GM18517 (cell line): ENCODE measurements at regions not wholly inside any gene's neighbourhood (a gene's known extent, or its start where the extent isn't known, plus 50 kb on each side); places are given as distances from the start of the nearest gene placed in this dataset.
A peak's percentile ranks its signal among the peaks of the same experiment; 100 is the strongest.

Source experiments
- ATAC-seq: cut with Tn5 transposase; IDR thresholded peaks from one replicate; pipeline ENCODE4 v1.9.1; 2021; ENCODE audit warnings: mild to moderate bottlenecking, moderate library complexity; ENCODE audit not compliant: unreplicated experiment

GRCh38 chr7:31398815-31399214, 58.3 kb upstream of the NEUROD6 start:
- ATAC-seq, result no peak

GRCh38 chr7:31407178-31407676, 66.7 kb upstream of the NEUROD6 start:
- ATAC-seq, result no peak

- ATAC-seq, result no peak
These were observed 67.7 kb upstream of the NEUROD6 start for GRCh38 chr7:31408140-31408729.

- ATAC-seq, result no peak
These were observed 69.7 kb upstream of the NEUROD6 start for GRCh38 chr7:31410265-31410664.

- no peak for ATAC-seq
These were observed 70.9 kb upstream of the NEUROD6 start for GRCh38 chr7:31411416-31411815.

GRCh38 chr7:31413766-31414165, 73.2 kb upstream of the NEUROD6 start:
- ATAC-seq, result no peak

GRCh38 chr7:31416381-31416870, 75.9 kb upstream of the NEUROD6 start:
- ATAC-seq, result no peak

- no peak for ATAC-seq
These were observed 78.4 kb upstream of the NEUROD6 start for GRCh38 chr7:31418928-31419327.

GRCh38 chr7:31419505-31420055, 79.1 kb upstream of the NEUROD6 start:
- no peak for ATAC-seq

GRCh38 chr7:31420948-31421347, 80.4 kb upstream of the NEUROD6 start:
- ATAC-seq, result no peak

GRCh38 chr7:31421607-31422006, 81.1 kb upstream of the NEUROD6 start:
- no peak for ATAC-seq

GRCh38 chr7:31423994-31424393, 83.5 kb upstream of the NEUROD6 start:
- no peak for ATAC-seq

GRCh38 chr7:31432176-31432575, 81.7 kb upstream of the ITPRID1 start:
- ATAC-seq, result no peak

GRCh38 chr7:31432836-31433340, 81.0 kb upstream of the ITPRID1 start:
- ATAC-seq, result no peak

GRCh38 chr7:31437250-31437865, 76.5 kb upstream of the ITPRID1 start:
- ATAC-seq, result no peak

- no peak for ATAC-seq
These were observed 74.7 kb upstream of the ITPRID1 start for GRCh38 chr7:31439165-31439564.

GRCh38 chr7:31440511-31440910, 73.4 kb upstream of the ITPRID1 start:
- no peak for ATAC-seq

- no peak for ATAC-seq
These were observed 71.3 kb upstream of the ITPRID1 start for GRCh38 chr7:31442626-31443025.

GRCh38 chr7:31443457-31443856, 70.4 kb upstream of the ITPRID1 start:
- peak; percentile 93 for ATAC-seq

GRCh38 chr7:31444196-31444595, 69.7 kb upstream of the ITPRID1 start:
- no peak for ATAC-seq

GRCh38 chr7:31445686-31446355, 68.1 kb upstream of the ITPRID1 start:
- no peak for ATAC-seq

GRCh38 chr7:31448649-31449048, 65.2 kb upstream of the ITPRID1 start:
- ATAC-seq, result no peak
